H54 (cell line): ENCODE measurements at regions not wholly inside any gene's neighbourhood (a gene's known extent, or its start where the extent isn't known, plus 50 kb on each side); places are given as distances from the start of the nearest gene placed in this dataset.
"Not testable (repeated sequence)": the region's sequence is repeated elsewhere in the genome, so short reads cannot be mapped to it uniquely, and the experiment has no call there.

Experiments used
- DNase-seq: peaks from one replicate; pipeline ENCODE4 v3.0.0; 2011; ENCODE audit warnings: low spot score, mixed read lengths; ENCODE audit not compliant: insufficient read length
- FAIRE-seq: peaks from 3 replicates; lab custom pipeline; 2011; peaks lifted over from hg19 to GRCh38; lab: Jason Lieb, UNC
- POLR2A ChIP-seq: IDR thresholded peaks from 2 replicates; pipeline ENCODE4 v1.6.1; 2011; ENCODE audit warnings: low read depth, mild to moderate bottlenecking, low read length

- FAIRE-seq (no peak), DNase-seq (no peak)
- no peak for TF ChIP-seq POLR2A
These were observed 1395.7 kb upstream of the MAP3K7 start for GRCh38 chr6:91982559-91982958.

GRCh38 chr6:91976797-91977196, 1389.9 kb upstream of the MAP3K7 start:
- DNase-seq = no peak
- no peak for TF ChIP-seq POLR2A
- FAIRE-seq = no peak

DNA sequence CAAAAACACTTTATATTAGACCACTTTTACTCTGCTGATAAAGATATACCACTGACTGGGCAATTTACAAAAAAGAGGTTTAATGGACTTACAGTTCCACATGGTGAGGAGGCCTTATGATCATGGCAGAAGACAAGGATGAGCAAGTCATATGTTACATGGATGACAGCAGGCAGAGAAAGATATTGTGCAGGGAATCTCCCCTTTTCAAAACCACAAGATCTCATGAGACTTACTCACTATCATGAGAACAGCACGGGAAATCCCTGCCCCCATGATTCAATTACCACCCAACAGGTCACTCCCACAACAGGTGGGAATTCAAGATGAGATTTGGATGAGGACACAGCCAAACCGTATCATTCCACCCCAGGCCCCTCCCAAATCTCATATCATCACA, 1383.8 kb upstream of the MAP3K7 start:
- no peak for TF ChIP-seq POLR2A

DNA sequence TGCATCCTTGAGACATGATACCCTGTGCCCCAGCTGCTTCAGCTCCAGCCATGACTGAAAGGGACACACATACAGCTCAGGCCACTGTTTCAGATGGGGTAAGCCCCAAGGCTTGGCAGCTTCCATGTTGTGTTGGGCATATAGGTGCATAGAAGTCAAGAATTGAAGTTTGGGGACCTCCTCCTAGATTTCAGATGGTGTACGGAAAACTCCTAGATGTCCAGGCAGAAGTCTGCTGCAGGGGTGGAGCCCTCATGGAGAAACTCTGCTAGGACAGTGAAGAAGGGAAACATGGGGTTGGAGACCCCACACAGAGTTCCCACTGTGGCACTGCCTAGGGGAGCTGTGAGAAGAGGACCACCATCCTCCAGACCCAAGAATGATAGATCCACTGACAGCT, 1379.0 kb upstream of the MAP3K7 start:
- FAIRE-seq (no peak), DNase-seq (no peak)
- TF ChIP-seq POLR2A = no peak

More for the DNA sequence above, 1383.8 kb upstream of the MAP3K7 start:
- FAIRE-seq (no peak), DNase-seq (no peak)

GRCh38 chr6:91961671-91962070, 1374.8 kb upstream of the MAP3K7 start:
- FAIRE-seq (no peak), DNase-seq (no peak)
- no peak for TF ChIP-seq POLR2A

DNA sequence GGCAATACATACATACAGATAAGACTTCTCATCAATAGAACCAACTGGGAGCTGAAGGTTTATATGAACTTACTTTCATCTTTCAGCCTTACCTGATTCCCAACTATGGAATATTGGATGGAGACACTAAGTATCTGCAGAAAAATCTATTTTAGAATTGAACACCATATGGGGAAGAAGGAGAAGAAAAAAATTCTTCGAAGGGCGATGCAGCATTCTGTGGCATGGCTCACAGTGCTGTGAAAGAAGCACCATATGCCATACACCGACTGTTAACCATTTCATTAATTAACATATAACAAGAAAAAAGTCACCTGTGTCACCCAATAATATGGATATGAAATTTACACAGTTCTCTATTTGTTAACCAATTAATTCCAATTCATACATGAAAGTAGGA, 1374.4 kb upstream of the MAP3K7 start:
- TF ChIP-seq POLR2A = no peak
- FAIRE-seq (no peak), DNase-seq (no peak)

GRCh38 chr6:91941838-91942237, 1355.0 kb upstream of the MAP3K7 start:
- no peak for FAIRE-seq
- no peak for DNase-seq
- TF ChIP-seq POLR2A = no peak

- no peak for TF ChIP-seq POLR2A
- DNase-seq (no peak), FAIRE-seq (no peak)
These were observed 1353.9 kb upstream of the MAP3K7 start for GRCh38 chr6:91940801-91941200.

DNA sequence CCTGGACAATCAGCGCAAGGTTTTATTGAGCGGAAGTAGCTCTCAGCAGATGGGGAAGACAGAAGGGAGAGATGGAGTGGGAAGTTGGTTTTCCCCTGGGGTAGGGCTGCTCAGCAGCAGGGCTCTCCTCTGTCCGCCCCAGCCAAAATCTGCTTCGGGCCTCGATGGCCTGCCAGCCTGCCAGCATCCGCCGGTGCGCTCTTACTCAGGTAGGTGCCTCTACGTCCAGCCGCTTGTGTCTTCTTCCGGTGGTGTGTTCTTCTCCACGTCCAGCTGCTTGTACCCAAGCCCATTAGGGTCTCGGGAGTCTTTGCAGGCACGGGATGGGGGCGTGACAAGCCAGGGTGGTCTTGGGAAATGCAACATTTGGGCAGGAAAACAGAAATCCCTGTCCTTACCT, 1340.0 kb upstream of the MAP3K7 start:
- DNase-seq (no peak), FAIRE-seq (no peak)
- TF ChIP-seq POLR2A = no peak

DNA sequence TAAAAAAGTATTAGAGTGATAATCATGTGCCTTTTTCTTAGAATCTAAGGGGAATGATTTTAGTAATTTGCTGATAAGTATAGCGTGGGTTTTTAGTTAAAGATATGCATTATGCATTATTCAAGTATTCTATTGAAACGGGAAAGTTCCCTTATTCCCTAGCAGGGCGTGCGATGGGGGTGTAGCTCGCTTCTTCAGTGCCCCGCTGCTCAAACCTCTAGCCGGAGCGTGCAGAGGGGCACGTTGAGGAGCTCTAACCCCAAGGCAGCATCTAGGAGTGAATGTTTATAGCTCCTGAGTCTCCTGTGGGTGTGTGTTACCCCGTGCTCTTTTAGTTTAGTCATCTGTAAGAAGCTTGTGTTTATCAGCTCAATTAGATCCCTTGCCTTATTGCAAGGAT, 1339.5 kb upstream of the MAP3K7 start:
- FAIRE-seq = no peak
- TF ChIP-seq POLR2A = no peak
- DNase-seq = no peak

DNA sequence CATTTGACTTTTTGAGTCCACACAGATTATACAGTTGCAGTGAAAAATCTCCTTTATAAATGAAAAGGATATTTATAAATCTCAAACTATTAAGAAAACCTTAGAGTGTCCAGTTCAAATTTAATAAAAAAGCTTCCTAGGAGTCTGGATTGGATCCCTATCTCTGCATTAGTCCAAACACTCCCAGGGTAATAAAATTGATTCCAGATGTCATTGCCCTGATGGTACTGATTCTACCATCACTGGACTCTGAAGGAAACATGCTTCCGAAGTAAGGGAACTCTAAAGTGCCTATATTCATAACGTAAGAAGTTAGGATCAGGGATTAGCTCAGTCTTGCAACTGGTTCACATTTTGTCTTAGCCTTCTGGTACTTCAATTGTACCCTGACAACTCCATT, 1325.1 kb upstream of the MAP3K7 start:
- no peak for FAIRE-seq
- DNase-seq = no peak
- TF ChIP-seq POLR2A = no peak

DNA sequence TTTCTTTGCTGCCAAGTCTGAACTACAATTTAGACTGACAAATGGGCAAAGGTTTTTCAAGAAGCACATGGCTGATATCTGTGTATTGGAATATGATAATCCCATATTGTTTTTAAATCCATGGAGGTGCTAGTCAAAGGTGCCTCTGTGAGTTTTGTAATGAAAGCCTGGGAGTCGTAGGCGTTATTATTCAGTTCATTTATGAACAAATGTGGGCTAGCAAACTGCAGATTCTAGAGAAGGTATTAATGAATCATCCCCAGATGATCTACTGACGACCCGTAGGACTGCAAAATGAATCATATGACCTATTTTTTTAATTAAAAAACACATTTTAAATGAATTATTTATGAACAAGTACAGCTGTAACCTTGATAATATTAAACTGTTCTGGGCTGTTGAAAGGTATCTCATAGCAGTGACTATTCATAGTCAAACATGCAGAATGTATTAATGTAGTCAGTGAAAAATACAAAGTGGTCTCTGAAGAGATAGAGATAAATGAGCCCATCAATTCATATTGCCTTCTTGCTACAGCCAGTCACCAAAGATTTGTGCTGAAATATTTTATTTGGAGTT, 1317.8 kb upstream of the MAP3K7 start:
- FAIRE-seq (no peak), DNase-seq (no peak)
- no peak for TF ChIP-seq POLR2A

- TF ChIP-seq POLR2A = no peak
- no peak for FAIRE-seq
- no peak for DNase-seq
These were observed 1308.9 kb upstream of the MAP3K7 start for GRCh38 chr6:91895599-91896285.

- DNase-seq (no peak), FAIRE-seq (no peak)
- TF ChIP-seq POLR2A = no peak
These were observed 1299.4 kb upstream of the MAP3K7 start for GRCh38 chr6:91886183-91886795.

- FAIRE-seq, DNase-seq: not testable (repeated sequence)
These were observed 1294.9 kb upstream of the MAP3K7 start for GRCh38 chr6:91881791-91882190.
